ENCODE measurements at regions not wholly inside any gene's neighbourhood (a gene's known extent, or its start where the extent isn't known, plus 50 kb on each side); places are given as distances from the start of the nearest gene placed in this dataset.

DNA sequence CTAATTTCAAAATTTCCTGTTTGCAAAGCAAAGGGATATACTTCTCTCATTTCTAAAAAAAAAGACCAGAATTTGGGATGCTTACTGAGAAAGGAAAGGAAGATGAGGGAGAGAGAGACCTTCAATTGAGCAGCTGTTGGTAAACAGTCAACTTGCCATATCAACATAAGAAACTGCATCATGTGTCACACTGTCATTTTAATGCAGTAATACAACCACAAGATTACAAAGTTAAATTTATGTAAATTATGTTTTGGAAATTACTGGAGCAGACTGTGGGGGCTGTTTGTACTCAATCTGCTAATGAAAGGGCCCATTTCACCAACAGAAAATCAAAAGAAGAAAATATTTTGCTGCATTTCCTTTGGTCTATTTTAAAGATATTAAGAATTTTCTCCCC lies 370.4 kb upstream of the TMPO start:
- DNase-seq (ENCODE audit: low read depth in 2 of 2): no peak

GRCh38 chr12:98146043-98146442 lies 369.3 kb upstream of the TMPO start:
- DNase-seq (ENCODE audit: low read depth in 2 of 2): no peak

DNA sequence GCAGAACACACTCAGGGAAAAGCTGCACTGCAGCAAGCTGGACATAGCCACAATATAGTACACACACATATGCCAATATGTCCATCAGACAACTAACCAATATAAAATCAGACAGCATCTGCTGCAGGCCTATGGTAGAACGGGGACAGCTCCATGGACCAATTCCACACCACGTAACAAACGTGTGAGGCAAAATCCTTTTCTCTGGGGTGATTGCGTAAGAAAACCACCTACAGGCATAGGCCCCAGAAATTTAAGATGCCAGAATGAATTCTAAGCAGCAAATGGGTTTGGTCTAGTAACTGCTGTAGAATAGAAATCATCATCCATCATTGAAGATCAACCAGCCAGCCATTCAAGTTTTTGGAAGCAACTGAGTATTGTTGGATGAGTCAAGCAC lies 368.9 kb upstream of the TMPO start:
- no peak for DNase-seq (ENCODE audit: low read depth in 2 of 2)

DNA sequence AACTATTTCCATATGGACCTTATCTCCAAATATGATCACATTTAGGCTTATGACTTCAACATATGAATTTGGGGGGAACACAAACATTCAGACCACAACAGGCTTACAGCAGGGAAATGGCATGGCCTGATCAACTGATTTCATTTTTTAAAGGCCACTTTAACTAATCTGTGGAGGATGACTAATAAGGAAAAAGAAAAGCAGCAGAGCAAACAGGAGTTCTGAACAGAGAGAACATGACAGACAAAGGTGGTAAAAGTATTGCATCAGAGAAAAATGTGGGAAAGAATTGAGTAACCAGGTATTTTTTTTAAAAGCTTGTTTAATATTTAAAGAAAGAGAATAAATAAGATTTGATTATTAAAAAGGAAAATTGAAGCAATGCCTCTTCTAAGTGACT lies 366.1 kb upstream of the TMPO start:
- DNase-seq (ENCODE audit: low read depth in 2 of 2): no peak

- DNase-seq (ENCODE audit: low read depth in 2 of 2): no peak
Observed at GRCh38 chr12:98149691-98150210, 365.6 kb upstream of the TMPO start.

DNA sequence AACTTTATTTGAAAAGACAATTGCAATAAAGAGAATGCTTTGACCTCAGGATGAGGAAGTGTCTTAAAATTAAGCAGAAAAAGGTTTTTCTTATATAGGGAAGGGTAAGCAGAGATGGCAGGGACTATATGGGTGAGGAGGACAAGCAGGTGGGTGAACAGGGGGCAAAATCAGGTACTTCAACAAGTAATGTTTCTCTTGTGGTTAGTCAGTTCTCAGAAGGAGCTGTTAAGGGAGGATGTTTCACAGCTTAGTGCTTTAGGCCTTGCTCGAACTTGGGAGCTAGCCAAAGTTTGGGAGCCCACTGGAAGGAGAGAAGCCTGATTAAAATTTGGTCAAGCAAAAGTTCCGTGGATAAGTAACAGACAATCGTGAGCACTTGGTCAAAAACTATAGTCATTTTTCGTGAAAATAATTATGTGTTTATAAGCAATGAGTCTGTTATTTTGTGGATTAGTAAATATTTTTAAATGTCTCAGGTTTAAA lies 364.2 kb upstream of the TMPO start:
- DNase-seq (ENCODE audit: low read depth in 2 of 2): no peak

DNA sequence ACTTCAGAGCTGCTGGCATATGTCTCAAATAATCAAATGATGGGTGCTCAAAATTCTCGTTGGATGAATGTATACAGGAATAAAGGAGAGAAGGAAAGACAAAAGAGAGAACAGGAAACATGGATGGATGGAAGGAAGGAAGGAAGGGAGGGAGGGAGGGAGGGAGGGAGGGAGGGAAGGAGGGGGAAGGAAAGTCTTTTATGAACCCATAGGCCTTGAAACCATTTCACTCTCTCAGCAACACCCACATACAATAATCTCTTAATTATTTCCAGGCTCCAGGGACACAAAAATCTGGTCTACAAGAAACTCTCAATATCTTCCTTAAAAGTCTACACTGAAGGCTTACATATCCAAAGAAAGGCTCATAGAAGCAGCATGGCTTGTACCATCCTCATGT lies 363.4 kb upstream of the TMPO start:
- DNase-seq (ENCODE audit: low read depth in 2 of 2): no peak

GRCh38 chr12:98154850-98155249 lies 360.5 kb upstream of the TMPO start:
- DNase-seq (ENCODE audit: low read depth in 2 of 2): no peak

- no peak for DNase-seq (ENCODE audit: low read depth in 2 of 2)
Observed at GRCh38 chr12:98156697-98157096, 358.7 kb upstream of the TMPO start.

- no peak for DNase-seq (ENCODE audit: low read depth in 2 of 2)
Observed at GRCh38 chr12:98162906-98163678, 352.3 kb upstream of the TMPO start.

GRCh38 chr12:98172304-98172703 lies 343.1 kb upstream of the TMPO start:
- no peak for DNase-seq (ENCODE audit: low read depth in 2 of 2)

DNA sequence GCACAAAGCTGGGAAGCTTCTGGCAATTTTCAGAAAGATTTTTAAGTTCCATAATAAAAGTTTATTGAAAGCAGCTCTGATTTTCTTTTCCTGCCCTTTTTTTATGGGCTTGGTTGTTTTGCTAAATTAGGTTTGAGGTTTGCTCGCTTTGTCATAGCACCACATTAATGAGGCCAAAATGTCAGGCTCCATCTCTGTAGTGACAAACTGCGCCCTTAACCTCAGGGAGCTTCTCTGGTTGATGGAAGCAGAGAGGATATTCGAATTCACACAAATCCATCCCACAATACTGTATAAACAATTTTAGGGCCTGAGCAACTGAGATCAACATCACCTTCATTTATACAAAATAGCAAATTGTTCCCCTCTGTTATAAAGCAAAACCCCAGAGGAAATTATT lies 342.6 kb upstream of the TMPO start:
- DNase-seq (ENCODE audit: low read depth in 2 of 2): no peak

DNA sequence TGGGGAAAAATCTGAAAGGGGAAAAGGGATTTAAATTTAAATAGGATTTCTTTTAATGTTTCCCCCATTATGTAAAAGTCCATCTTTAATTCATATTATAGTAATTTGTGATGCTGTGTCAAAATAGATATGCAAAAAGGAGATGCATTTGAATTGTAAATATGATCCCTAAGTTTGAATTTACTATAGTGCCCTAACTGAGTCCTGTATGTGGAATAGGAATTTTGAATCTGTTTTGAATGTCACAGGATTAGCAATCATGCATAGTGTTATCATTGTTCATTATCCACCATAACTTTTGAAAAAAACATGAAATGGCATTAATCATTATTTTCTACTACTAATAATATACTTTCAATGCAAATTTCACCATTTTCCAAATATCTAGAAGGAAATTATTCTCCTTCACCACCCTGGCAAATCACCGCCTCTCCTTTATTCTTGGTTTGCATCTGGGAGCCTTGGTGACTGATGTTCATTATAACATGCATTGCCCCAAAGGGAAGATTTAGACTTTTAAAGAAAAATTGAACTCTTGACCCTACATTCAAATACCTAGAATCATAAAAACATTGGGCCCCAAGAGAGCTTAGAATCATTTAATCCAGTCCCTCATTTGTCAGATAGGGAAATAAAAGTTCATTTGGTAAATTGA lies 341.5 kb upstream of the TMPO start:
- DNase-seq (ENCODE audit: low read depth in 2 of 2): no peak

GRCh38 chr12:98174428-98174809 lies 341.0 kb upstream of the TMPO start:
- DNase-seq (ENCODE audit: low read depth in 2 of 2): no peak

DNA sequence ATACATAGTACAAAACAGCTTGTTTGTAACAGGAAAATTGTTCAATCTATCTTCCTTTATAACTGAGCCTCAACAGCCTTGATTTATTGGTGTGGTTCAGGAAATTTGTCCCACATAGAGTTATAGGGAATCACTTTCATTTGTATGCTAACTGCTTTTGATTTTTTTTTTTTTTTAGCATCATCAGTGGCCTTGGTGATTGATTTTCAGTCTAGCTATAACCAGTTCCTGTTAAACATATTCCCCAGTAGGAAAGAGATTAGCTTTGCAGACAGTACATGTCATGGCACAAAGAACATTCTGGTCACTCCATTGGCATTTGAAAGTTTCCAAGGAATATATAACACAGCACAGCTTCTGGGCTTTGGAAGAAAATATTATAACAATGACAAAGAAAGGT lies 337.3 kb upstream of the TMPO start:
- DNase-seq (ENCODE audit: low read depth in 2 of 2): no peak

- DNase-seq (ENCODE audit: low read depth in 2 of 2): no peak
Observed at GRCh38 chr12:98179151-98179550, 336.2 kb upstream of the TMPO start.

- no peak for DNase-seq (ENCODE audit: low read depth in 2 of 2)
Observed at GRCh38 chr12:98180603-98181002, 334.8 kb upstream of the TMPO start.

DNA sequence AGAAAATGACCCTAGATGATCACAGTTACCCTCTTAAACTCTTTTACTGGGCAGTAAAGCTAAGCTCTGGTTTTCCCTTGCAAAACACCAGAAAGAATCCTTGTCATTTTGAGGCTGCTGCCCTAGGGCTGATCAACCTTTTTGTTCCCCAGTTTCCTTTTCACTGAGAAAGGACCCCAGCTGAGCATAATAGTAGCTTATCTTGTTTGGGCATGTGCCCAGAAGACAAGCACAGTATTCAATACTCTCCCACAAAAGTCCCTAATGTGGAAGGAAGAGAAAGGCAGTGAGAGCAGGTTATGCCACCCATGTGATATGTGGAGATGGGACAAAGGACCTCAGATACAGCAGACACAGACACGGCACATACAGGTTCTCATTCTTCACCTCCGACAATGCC lies 332.6 kb upstream of the TMPO start:
- DNase-seq (ENCODE audit: low read depth in 2 of 2): no peak

DNA sequence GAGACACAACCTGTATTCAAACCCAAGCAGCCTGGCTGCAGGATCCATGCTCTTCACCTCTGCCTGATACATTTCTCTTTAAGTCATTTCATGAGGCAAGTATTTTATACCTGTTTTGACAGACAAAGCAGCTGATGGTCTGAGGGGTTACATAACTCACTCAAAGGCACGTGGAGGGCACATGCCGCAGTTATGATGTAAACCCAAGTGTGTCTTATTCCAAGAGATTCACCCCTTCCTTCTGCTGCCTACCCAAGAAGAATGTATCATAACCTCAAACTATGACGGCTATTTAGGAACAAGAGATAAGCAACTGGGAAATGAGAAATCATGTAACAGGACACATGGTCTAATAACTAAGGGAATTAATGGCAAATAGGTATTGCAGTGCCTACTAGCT lies 329.8 kb upstream of the TMPO start:
- DNase-seq (ENCODE audit: low read depth in 2 of 2): no peak

DNA sequence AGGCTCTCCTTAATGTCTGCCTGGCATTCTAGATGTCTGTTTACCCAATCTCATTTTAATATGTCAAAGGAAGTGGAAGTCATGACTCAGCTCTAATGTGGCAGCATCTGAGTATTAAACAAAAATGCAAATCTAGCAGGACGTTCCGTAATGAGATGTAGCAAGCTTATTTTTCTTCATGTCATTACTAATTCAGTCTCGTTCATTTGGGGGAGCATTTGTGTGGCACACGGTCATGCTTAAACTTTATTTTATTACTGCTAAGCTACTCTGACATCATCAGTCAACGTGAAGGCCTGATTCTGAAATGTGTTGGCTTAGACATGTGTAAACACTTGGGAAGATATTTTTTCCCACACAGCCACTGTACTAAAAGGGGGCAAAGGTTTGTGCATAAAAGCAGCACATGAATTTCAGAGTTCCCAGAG lies 326.7 kb upstream of the TMPO start:
- DNase-seq (ENCODE audit: low read depth in 2 of 2): no peak

GRCh38 chr12:98194591-98194990 lies 320.8 kb upstream of the TMPO start:
- no peak for DNase-seq (ENCODE audit: low read depth in 2 of 2)

- no peak for DNase-seq (ENCODE audit: low read depth in 2 of 2)
Observed at GRCh38 chr12:98198261-98198982, 317.0 kb upstream of the TMPO start.

DNA sequence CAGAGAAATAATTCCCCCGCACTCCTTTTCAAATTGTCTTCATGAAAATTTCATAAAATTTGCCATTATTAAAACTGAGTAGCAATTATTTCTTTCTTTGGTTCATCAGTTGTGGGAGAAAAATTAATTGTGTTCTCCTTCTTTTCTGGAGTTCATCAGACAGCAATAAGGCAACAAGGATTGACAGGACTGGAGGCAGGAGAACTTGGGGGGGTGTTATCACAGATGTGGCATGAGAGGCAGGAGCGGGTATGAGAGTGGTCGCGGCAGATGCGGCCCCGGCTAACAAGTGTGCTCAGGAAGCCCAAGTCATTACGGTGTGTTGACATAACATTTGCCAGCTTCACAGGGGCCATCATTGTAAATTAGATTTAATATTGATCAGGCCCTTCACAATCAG lies 306.6 kb upstream of the TMPO start:
- DNase-seq (ENCODE audit: low read depth in 2 of 2): no peak
